ENCODE measurements at regions not wholly inside any gene's neighbourhood (a gene's known extent, or its start where the extent isn't known, plus 50 kb on each side); places are given as distances from the start of the nearest gene placed in this dataset.

DNA sequence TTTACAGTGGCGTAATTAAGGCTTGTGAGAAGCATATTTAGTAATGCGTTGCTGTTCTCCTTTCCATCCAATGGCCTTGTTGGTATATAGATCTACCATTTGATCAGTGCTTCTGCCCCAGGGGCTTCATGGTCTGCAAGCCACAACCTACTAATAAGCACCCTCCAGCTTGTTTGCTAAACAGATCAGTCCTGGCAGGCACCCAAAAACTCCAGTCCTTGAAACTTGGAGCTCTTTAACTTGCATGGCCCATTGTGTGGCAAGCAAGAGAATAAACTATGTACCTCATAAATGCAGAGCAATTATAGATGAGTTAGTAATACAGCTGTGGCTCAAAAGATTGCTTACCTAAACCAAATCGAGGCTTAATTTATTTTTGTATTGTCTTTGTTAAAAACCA lies 158.5 kb downstream of the FTCDNL1 start:
- DNase-seq (ENCODE audit: low read depth) = no peak
- TF ChIP-seq, protein P1, sequence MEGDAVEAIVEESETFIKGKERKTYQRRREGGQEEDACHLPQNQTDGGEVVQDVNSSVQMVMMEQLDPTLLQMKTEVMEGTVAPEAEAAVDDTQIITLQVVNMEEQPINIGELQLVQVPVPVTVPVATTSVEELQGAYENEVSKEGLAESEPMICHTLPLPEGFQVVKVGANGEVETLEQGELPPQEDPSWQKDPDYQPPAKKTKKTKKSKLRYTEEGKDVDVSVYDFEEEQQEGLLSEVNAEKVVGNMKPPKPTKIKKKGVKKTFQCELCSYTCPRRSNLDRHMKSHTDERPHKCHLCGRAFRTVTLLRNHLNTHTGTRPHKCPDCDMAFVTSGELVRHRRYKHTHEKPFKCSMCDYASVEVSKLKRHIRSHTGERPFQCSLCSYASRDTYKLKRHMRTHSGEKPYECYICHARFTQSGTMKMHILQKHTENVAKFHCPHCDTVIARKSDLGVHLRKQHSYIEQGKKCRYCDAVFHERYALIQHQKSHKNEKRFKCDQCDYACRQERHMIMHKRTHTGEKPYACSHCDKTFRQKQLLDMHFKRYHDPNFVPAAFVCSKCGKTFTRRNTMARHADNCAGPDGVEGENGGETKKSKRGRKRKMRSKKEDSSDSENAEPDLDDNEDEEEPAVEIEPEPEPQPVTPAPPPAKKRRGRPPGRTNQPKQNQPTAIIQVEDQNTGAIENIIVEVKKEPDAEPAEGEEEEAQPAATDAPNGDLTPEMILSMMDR (conservative IDR thresholded peaks at IDR 0.05; ENCODE audit: low read depth, low read length) = no peak
- no peak overlapping the region for H3K4me3 ChIP-seq (ENCODE audit: low read length)

DNA sequence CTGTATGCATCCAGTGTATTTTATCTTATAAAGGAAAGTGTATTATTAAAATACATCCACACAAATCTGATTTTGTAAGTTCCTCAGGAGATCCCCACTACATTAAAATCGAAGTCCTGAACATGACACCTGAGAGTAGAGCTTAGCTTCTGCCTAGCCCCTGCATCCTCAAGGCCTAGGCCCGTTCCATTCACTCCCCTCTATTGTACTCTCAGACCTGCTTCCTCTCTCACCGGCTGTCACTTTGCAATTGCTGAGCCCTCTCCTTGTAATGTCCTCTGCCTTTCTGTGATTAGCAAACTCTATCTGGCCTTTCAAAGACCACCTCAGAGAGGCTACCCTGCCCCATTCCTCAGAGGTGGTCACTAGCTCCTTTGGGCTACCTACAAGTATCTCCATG lies 160.8 kb downstream of the FTCDNL1 start:
- TF ChIP-seq, protein P1 (conservative IDR thresholded peaks at IDR 0.05; ENCODE audit: low read depth, low read length) = no peak
- H3K4me3 ChIP-seq (ENCODE audit: low read length) = no peak overlapping the region
- no peak for DNase-seq (ENCODE audit: low read depth)

DNA sequence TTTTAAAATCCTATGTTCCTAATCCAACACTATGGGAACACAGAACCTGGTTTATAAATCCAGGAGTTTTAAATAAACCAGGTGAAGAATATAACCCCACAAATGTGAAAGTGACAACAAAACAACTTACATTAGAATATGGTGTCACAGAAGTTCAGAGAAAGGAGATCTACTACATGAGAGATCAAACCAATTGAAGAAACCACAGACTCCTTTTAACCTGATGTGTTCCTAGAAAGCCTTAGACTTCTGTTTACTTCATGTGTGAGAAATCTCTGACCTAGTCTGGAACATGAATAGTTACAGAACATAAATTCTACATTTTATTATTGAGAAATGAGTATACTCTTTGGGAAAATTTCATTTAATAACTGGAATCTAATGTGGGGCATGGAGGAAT lies 165.3 kb downstream of the FTCDNL1 start:
- TF ChIP-seq, protein P1 (conservative IDR thresholded peaks at IDR 0.05; ENCODE audit: low read depth, low read length) = no peak

DNA sequence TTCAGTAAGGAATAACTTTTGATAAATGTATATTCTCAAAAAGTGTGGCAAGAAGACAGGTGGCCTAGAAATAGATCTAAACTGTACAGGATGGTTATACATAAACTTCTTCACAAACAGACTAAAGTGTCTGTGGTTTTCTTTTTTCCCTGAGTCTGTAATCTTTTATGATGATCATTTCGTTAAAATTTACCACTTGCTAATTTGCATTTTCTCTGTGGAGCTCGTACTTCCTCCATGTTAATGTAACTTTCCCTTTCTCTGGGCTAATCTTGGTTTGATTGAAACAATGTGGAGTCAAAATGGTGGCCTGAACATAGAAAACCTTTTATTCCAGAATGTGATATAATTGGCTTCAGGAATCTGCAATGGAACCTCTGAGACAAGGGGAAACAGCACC lies 166.2 kb downstream of the FTCDNL1 start:
- TF ChIP-seq, protein P1 (conservative IDR thresholded peaks at IDR 0.05; ENCODE audit: low read depth, low read length) = no peak
- no peak for DNase-seq (ENCODE audit: low read depth)
- H3K4me3 ChIP-seq (ENCODE audit: low read length) = no peak overlapping the region

More for the DNA sequence above, 165.3 kb downstream of the FTCDNL1 start:
- no peak for DNase-seq (ENCODE audit: low read depth)
- no peak overlapping the region for H3K4me3 ChIP-seq (ENCODE audit: low read length)

DNA sequence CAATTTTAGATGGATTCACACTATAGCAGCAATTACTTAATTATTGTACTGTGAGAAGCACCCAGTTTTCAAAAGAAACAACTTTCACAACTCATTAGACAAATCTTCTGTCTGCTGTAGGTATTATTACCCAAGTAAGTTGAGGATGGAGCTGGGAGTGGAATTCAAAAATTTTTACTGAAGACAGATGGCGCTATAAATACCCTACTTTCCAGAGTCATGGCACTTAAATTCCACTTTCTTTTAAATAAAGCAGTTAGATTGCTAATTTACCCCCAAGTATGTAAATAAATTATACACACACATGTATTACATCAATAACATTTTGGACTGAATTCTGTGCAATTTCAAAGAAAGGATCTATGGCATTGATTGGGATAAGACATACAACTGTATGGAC lies 166.8 kb downstream of the FTCDNL1 start:
- no peak overlapping the region for H3K4me3 ChIP-seq (ENCODE audit: low read length)
- DNase-seq (ENCODE audit: low read depth) = no peak
- TF ChIP-seq, protein P1 (conservative IDR thresholded peaks at IDR 0.05; ENCODE audit: low read depth, low read length) = no peak

DNA sequence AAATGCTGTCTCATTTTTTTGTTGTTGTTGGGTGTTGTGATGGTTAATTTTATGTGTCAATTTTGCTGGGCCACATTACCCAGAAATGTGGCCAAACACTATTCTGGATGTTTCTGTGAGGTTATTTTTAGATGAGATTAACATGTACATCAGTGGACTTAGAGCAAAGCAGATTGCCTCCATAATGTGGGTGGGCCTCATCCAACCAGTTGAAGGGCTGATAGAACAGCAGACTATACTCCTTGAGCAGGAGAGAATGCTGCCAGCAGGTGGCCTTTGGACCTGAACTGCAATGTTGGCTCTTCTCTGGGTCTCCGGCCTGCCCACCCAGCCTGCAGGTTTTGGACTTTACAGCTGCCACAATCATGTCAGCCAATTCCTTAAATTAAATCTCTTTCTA lies 169.0 kb downstream of the FTCDNL1 start:
- TF ChIP-seq, protein P1 (conservative IDR thresholded peaks at IDR 0.05; ENCODE audit: low read depth, low read length) = no peak
- no peak overlapping the region for H3K4me3 ChIP-seq (ENCODE audit: low read length)
- no peak for DNase-seq (ENCODE audit: low read depth)

DNA sequence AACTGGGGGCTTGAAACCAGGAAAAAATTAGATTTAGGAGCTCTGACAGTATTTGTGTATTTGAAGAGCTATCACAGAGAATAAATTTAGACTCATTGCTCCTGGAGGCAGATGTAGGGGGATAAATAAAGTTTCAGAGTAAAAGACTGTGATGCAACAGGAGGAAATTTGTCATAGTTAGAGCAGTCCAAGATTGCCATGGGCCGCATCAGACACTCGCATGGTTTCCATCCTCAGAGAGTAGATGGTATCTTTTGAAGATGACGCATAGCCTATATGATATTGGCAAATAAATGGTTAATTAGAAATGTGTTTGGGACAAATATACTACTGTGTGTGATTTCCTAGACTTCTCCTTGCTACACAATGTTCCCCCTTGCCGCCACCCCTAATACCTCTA lies 170.5 kb downstream of the FTCDNL1 start:
- no peak for DNase-seq (ENCODE audit: low read depth)
- TF ChIP-seq, protein P1 (conservative IDR thresholded peaks at IDR 0.05; ENCODE audit: low read depth, low read length) = no peak
- H3K4me3 ChIP-seq (ENCODE audit: low read length) = no peak overlapping the region
